Memory B cell (primary cell): ENCODE measurements at regions not wholly inside any gene's neighbourhood (a gene's known extent, or its start where the extent isn't known, plus 50 kb on each side); places are given as distances from the start of the nearest gene placed in this dataset.
"Not testable (repeated sequence)": the region's sequence is repeated elsewhere in the genome, so short reads cannot be mapped to it uniquely, and the experiment has no call there.

Experiments used
- ATAC-seq: fragments of 150-1000 bp; cut with Tn5 transposase; 2 replicates; pipeline ENCODE4 v1.10.0; 2021; ENCODE audit warnings: low read depth, mild to moderate bottlenecking, moderate library complexity
- DNase-seq, 2 donors: peaks; one replicate each; pipeline ENCODE4 v3.0.0; 2022; ENCODE audit warnings: low spot score in 2 of 2
- H3K27ac Mint-ChIP-seq: one replicate; pipeline ENCODE4 v1.8.0; 2022; ENCODE audit warnings: mild to moderate bottlenecking, moderate library complexity, mixed read lengths
- H3K27me3 Mint-ChIP-seq: one replicate; pipeline ENCODE4 v1.8.0; 2022; ENCODE audit warnings: mixed read lengths
- H3K36me3 Mint-ChIP-seq: one replicate; pipeline ENCODE4 v1.8.0; 2022; ENCODE audit warnings: mild to moderate bottlenecking, mixed read lengths
- H3K4me1 Mint-ChIP-seq: one replicate; pipeline ENCODE4 v1.8.0; 2022; ENCODE audit warnings: mixed read lengths
- H3K4me3 Mint-ChIP-seq: one replicate; pipeline ENCODE4 v1.8.0; 2022; ENCODE audit warnings: mild to moderate bottlenecking, moderate library complexity, mixed read lengths
- H3K9me3 Mint-ChIP-seq: one replicate; pipeline ENCODE4 v1.8.0; 2022; ENCODE audit warnings: mixed read lengths

DNA sequence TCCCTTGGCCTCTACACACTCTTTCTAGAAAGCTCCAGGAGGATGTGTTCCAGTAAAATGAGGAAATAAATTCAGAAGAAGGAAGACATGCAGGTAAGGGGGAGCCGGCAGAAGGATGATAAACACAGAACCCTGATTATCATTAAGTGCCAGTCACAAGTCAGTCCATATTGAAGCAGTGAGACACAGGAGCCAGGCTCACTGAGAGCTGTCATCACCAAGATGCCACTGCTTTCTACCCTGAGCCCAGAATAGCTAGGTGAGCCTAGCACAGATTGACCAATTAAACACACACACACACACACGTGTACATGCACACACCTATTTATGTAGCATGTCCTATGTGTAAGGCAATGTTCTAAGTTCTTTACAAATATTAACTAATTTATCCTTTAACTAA is 211.4 kb upstream of the IPO5 start:
- no peaks in the 10 kb centered on the region for H3K36me3 Mint-ChIP-seq
- H3K4me1 Mint-ChIP-seq = no peaks in the 10 kb centered on the region
- DNase-seq = no peak
- no peak for ATAC-seq
- peaks cover 3% of the 10 kb centered on the region for H3K9me3 Mint-ChIP-seq
- peaks cover 2% of the 10 kb centered on the region for H3K27me3 Mint-ChIP-seq
- no peak overlapping the region for H3K27ac Mint-ChIP-seq
- H3K4me3 Mint-ChIP-seq = no peak overlapping the region

DNA sequence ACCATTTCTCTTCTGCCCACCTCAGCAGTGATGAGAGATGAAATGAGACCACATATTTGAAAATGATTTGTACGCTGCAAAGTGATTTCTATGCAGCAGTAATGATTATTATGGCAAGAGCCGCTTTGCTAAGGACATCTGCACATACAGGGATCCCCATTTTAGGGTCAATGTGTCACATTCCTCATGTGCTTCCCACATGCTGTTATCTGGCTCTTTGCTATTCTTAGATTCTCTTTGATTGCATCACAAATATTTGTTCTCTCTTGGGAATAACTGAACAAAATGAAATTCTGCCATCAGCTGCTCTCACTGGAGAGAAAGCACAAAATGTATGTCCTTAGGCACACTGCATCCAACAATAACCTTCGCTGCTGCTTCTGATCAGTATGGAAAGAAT is 209.5 kb upstream of the IPO5 start:
- Mint-ChIP-seq H3K9me3 (peaks cover 4% of the 10 kb centered on the region), H3K4me3 (no peak overlapping the region), H3K4me1 (no peaks in the 10 kb centered on the region), H3K36me3 (no peaks in the 10 kb centered on the region), H3K27me3 (peaks cover 2% of the 10 kb centered on the region), H3K27ac (no peak overlapping the region)
- ATAC-seq (no peak), DNase-seq (no peak)

GRCh38 chr13:97746649-97747048 is 206.8 kb upstream of the IPO5 start:
- Mint-ChIP-seq H3K9me3 (peaks cover 3% of the 10 kb centered on the region), H3K4me3 (no peak overlapping the region), H3K27me3 (peaks cover 2% of the 10 kb centered on the region), H3K4me1 (no peaks in the 10 kb centered on the region), H3K36me3 (no peaks in the 10 kb centered on the region), H3K27ac (no peak overlapping the region)
- DNase-seq = no peak
- no peak for ATAC-seq

- no peak overlapping the region for H3K4me3 Mint-ChIP-seq
- no peak for DNase-seq
- H3K27ac Mint-ChIP-seq = no peak overlapping the region
- H3K36me3 Mint-ChIP-seq = no peaks in the 10 kb centered on the region
- no peaks in the 10 kb centered on the region for H3K4me1 Mint-ChIP-seq
- H3K27me3 Mint-ChIP-seq = peaks cover 5% of the 10 kb centered on the region
- H3K9me3 Mint-ChIP-seq = peaks cover 6% of the 10 kb centered on the region
- ATAC-seq = no peak
Observed at GRCh38 chr13:97749174-97749573, 204.3 kb upstream of the IPO5 start.

DNA sequence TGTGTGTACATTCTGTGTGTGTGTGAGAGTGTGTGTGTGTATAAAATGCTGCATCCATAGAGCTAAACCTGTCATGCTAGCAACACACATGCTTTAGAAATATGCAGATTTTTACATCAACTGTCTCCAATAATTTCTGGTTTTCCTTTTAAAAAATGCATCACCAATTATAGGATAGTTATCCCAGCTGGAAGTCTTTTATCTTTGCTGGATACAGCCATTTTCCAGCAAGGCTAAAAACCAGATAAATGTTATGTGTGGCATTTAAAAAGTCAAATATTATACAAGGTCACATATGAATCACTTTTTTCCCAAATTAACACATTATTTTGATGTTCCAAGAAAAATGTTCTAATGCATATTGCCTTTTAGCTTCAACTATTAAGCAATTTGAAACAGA is 202.0 kb upstream of the IPO5 start:
- Mint-ChIP-seq H3K27me3 (peaks cover 8% of the 10 kb centered on the region), H3K27ac (no peak overlapping the region), H3K36me3 (no peaks in the 10 kb centered on the region), H3K4me1 (no peaks in the 10 kb centered on the region), H3K9me3 (peaks cover 10% of the 10 kb centered on the region), H3K4me3 (no peak overlapping the region)
- DNase-seq (no peak), ATAC-seq (no peak)

DNA sequence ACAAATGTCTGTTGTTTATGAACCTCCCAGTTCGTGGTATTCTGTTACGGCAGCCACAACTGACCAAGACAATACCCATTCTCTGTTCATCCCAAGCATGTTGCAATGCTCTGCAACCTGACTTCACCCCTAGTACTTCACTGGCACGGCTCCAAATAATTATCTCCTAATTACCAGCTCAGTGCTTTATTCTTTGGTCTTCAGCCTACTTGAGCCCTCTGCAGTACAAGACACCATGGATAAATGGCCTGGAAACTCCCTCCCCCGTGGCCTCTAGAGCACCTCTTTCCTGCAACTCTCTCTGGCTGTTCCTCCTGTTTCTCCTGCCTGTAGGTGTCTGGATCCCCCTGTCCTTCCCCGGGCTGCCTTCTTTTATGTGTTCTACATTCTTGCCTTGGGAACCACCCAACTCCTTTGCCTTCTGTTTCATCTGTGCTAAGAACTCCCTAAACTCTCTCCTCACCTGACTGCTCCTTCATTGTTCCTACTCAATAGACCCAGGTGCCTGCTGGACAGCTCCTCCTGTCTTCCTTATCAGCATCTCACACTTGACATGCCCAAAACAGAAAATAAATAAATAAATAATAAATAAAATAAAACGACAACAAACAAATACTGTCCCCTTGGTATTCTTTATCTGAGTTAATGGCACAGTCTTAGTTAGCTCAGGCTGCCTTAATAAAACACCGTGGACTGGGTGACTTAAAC is 200.4 kb upstream of the IPO5 start:
- no peak for DNase-seq
- H3K9me3 Mint-ChIP-seq = peaks cover 12% of the 10 kb centered on the region

DNA sequence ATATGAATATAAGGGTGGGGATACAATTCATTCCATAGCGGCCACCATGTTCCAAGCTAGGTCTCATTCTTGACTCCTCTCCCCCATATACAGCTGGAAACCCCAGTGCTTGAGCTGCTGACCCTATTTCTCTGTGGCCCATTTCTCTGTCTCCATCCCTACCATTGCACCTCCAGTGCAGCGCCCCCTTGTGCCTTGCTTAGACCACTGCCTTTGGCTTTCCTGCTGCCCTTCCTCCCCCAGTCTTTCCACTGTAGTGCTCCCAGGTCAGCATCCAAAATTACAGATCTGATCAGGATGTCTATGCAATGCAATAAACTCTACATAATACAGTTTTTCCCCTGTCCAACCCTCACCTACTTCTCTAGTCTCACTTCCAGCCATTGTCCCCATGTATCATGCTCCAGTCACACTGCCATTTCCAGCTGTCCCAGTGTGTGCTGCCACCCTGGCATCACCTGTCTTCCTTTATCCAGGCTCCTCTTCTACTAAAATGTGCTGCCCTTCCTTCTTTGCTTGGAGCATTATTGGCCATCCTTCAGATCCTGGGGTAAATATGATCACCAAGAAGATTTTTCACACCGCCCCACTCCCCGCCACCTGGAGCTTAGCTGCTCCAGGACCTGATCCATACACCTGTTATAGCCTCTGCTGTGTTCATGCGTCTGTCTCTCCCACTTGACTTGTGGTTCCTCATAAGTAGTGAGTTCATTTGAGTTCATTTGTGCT is 199.4 kb upstream of the IPO5 start:
- Mint-ChIP-seq H3K36me3 (no peaks in the 10 kb centered on the region), H3K4me1 (no peaks in the 10 kb centered on the region), H3K4me3 (no peak overlapping the region), H3K27ac (no peak overlapping the region), H3K27me3 (peaks cover 10% of the 10 kb centered on the region), H3K9me3 (peaks cover 11% of the 10 kb centered on the region)
- ATAC-seq (no peak), DNase-seq (no peak)

More for the DNA sequence above, 200.4 kb upstream of the IPO5 start:
- peaks cover 10% of the 10 kb centered on the region for H3K27me3 Mint-ChIP-seq
- no peaks in the 10 kb centered on the region for H3K36me3 Mint-ChIP-seq
- no peak overlapping the region for H3K4me3 Mint-ChIP-seq
- ATAC-seq = no peak
- H3K27ac Mint-ChIP-seq = no peak overlapping the region
- H3K4me1 Mint-ChIP-seq = no peaks in the 10 kb centered on the region

GRCh38 chr13:97757807-97758206 is 195.7 kb upstream of the IPO5 start:
- Mint-ChIP-seq H3K27ac (no peak overlapping the region), H3K27me3 (peaks cover 7% of the 10 kb centered on the region), H3K4me3 (no peak overlapping the region), H3K9me3 (peaks cover 13% of the 10 kb centered on the region), H3K36me3 (no peaks in the 10 kb centered on the region), H3K4me1 (no peaks in the 10 kb centered on the region)
- DNase-seq (no peak), ATAC-seq (no peak)

DNA sequence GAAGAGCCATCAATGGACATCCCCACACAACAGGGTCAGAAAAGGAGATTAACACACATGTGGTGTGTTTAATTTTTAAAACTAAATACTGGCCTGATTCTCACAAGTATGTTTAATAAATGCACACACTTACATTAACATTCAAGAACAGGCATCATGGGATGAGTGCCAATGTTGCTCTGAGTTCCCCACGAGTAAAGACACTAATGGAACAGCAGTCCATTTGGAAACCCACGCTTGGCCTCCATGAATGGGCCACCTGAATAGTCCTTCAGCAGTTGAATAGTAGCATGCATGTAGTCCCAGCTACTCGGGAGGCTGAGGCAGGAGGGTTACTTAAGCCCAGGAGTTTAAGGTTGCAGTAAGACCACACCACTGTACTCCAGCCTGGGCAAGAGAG is 195.2 kb upstream of the IPO5 start:
- Mint-ChIP-seq H3K9me3 (peaks cover 16% of the 10 kb centered on the region), H3K27me3 (peaks cover 7% of the 10 kb centered on the region), H3K4me1 (no peaks in the 10 kb centered on the region), H3K27ac (no peak overlapping the region), H3K36me3 (no peaks in the 10 kb centered on the region), H3K4me3 (no peak overlapping the region)
- DNase-seq (no peak), ATAC-seq (no peak)

- no peak for ATAC-seq
- no peak overlapping the region for H3K4me3 Mint-ChIP-seq
- no peaks in the 10 kb centered on the region for H3K4me1 Mint-ChIP-seq
- peaks cover 10% of the 10 kb centered on the region for H3K9me3 Mint-ChIP-seq
- peaks cover 2% of the 10 kb centered on the region for H3K27me3 Mint-ChIP-seq
- H3K36me3 Mint-ChIP-seq = no peaks in the 10 kb centered on the region
- DNase-seq = no peak
- no peak overlapping the region for H3K27ac Mint-ChIP-seq
Observed at GRCh38 chr13:97761796-97762540, 191.5 kb upstream of the IPO5 start.

- no peak for DNase-seq
- H3K9me3 Mint-ChIP-seq = peaks cover 11% of the 10 kb centered on the region
- peaks cover 5% of the 10 kb centered on the region for H3K27me3 Mint-ChIP-seq
- H3K27ac Mint-ChIP-seq = no peak overlapping the region
- H3K36me3 Mint-ChIP-seq = no peaks in the 10 kb centered on the region
- H3K4me3 Mint-ChIP-seq = no peak overlapping the region
- no peak for ATAC-seq
- H3K4me1 Mint-ChIP-seq = no peaks in the 10 kb centered on the region
Observed at GRCh38 chr13:97766749-97767148, 186.7 kb upstream of the IPO5 start.

GRCh38 chr13:97768134-97768533 is 185.3 kb upstream of the IPO5 start:
- H3K27ac Mint-ChIP-seq = no peak overlapping the region
- ATAC-seq (no peak), DNase-seq (no peak)
- no peak overlapping the region for H3K4me3 Mint-ChIP-seq
- H3K4me1 Mint-ChIP-seq = no peaks in the 10 kb centered on the region
- peaks cover 5% of the 10 kb centered on the region for H3K27me3 Mint-ChIP-seq
- H3K36me3 Mint-ChIP-seq = no peaks in the 10 kb centered on the region
- H3K9me3 Mint-ChIP-seq = peaks cover 5% of the 10 kb centered on the region

DNA sequence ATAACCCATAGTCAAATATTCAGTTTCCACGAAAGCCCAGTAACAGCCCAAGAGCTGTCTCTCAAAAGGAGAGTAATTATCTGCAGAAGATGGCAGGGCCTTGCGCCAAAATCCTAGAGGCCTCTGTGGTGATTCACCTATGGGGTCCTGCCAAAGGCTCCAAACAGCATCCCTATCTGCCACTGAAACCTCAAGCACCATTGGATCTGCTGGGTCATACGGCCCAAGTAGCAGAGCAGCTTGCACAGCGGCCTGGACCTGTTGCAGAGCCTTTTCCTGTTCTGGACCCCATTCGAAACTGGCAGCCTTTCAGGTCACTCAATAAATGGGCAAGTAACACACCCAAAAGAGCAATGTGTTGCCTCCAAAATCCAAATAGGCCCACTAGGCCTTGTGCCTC is 183.2 kb upstream of the IPO5 start:
- not testable (repeated sequence) for H3K4me3 Mint-ChIP-seq, H3K27me3 Mint-ChIP-seq, DNase-seq, H3K4me1 Mint-ChIP-seq, H3K36me3 Mint-ChIP-seq, H3K9me3 Mint-ChIP-seq, ATAC-seq, H3K27ac Mint-ChIP-seq

GRCh38 chr13:97772466-97772865 is 181.0 kb upstream of the IPO5 start:
- not testable (repeated sequence) for H3K4me1 Mint-ChIP-seq, H3K4me3 Mint-ChIP-seq, H3K27ac Mint-ChIP-seq, H3K27me3 Mint-ChIP-seq, DNase-seq, H3K9me3 Mint-ChIP-seq, H3K36me3 Mint-ChIP-seq, ATAC-seq
